ENCODE measurements at regions not wholly inside any gene's neighbourhood (a gene's known extent, or its start where the extent isn't known, plus 50 kb on each side); places are given as distances from the start of the nearest gene placed in this dataset.
A peak's percentile ranks its signal among the peaks of the same experiment; 100 is the strongest.

- H3K27me3 ChIP-seq: no peaks in the 10 kb centered on the region
- no peak overlapping the region for H3K4me3 ChIP-seq
- no peaks in the 10 kb centered on the region for H3K9me3 ChIP-seq
- H3K27ac ChIP-seq: no peak overlapping the region
- intact Hi-C loops (cut with DNase I): no loop called here
- no peak for DNase-seq
- ATAC-seq: no peak
- no peaks in the 10 kb centered on the region for H3K4me1 ChIP-seq
- 58% methylated on average over 3 of the region's 3 CpGs for WGBS (ENCODE audit: insufficient coverage, low coverage, low lambda C conversion rate, missing lambda C conversion rate)
- H3K36me3 ChIP-seq: no peaks in the 10 kb centered on the region
- TF ChIP-seq CTCF (IDR thresholded peaks at IDR 0.05) (no peak), POLR2A (IDR thresholded peaks at IDR 0.05) (no peak)
These were observed 121.9 kb downstream of the OSTF1 start for GRCh38 chr9:75210215-75210614.

GRCh38 chr9:75213765-75214164 lies 125.5 kb downstream of the OSTF1 start:
- Histone ChIP-seq H3K4me1 (no peaks in the 10 kb centered on the region), H3K36me3 (no peaks in the 10 kb centered on the region), H3K27ac (no peak overlapping the region), H3K9me3 (no peaks in the 10 kb centered on the region), H3K4me3 (no peak overlapping the region), H3K27me3 (no peaks in the 10 kb centered on the region)
- ATAC-seq: no peak
- 93% methylated on average over 3 of the region's 3 CpGs for WGBS (ENCODE audit: insufficient coverage, low coverage, low lambda C conversion rate, missing lambda C conversion rate)
- intact Hi-C loops (cut with DNase I): no loop called here
- no peak for TF ChIP-seq CTCF (IDR thresholded peaks at IDR 0.05)
- TF ChIP-seq POLR2A (IDR thresholded peaks at IDR 0.05): no peak
- no peak for DNase-seq

GRCh38 chr9:75226403-75227139 lies 138.3 kb downstream of the OSTF1 start:
- Histone ChIP-seq H3K4me1 (peaks cover 0 to 31% (median 9%) of the 10 kb centered on the region in 4 donors), H3K9me3 (peaks cover 0 to 5% (median 0%) of the 10 kb centered on the region in 4 donors), H3K36me3 (no peaks in the 10 kb centered on the region), H3K27ac (no peak overlapping the region), H3K27me3 (no peaks in the 10 kb centered on the region), H3K4me3 (no peak overlapping the region)
- peak in 1 of 3 donors; percentile 65 for DNase-seq
- WGBS (ENCODE audit: insufficient coverage, low coverage, low lambda C conversion rate, missing lambda C conversion rate): 21% methylated on average over 1 of the region's 2 CpGs
- intact Hi-C loops (cut with DNase I): no loop called here
- TF ChIP-seq POLR2A (IDR thresholded peaks at IDR 0.05) (no peak), CTCF (IDR thresholded peaks at IDR 0.05) (no peak)
- peak in 2 of 4 donors; percentile 23 to 36 for ATAC-seq

GRCh38 chr9:75228893-75229292 lies 140.6 kb downstream of the OSTF1 start:
- Histone ChIP-seq H3K27me3 (no peaks in the 10 kb centered on the region), H3K27ac (no peak overlapping the region), H3K4me1 (peaks cover 0 to 31% (median 9%) of the 10 kb centered on the region in 4 donors), H3K4me3 (no peak overlapping the region), H3K9me3 (peaks cover 0 to 5% (median 0%) of the 10 kb centered on the region in 4 donors), H3K36me3 (no peaks in the 10 kb centered on the region)
- DNase-seq (no peak), ATAC-seq (no peak)
- 17% methylated on average over 1 of the region's 3 CpGs for WGBS (ENCODE audit: insufficient coverage, low coverage, low lambda C conversion rate, missing lambda C conversion rate)
- TF ChIP-seq CTCF (IDR thresholded peaks at IDR 0.05) (no peak), POLR2A (IDR thresholded peaks at IDR 0.05) (no peak)
- intact Hi-C loops (cut with DNase I): no loop called here
